ENCODE measurements at regions not wholly inside any gene's neighbourhood (a gene's known extent, or its start where the extent isn't known, plus 50 kb on each side); places are given as distances from the start of the nearest gene placed in this dataset.
"Not testable (repeated sequence)": the region's sequence is repeated elsewhere in the genome, so short reads cannot be mapped to it uniquely, and the experiment has no call there.

DNA sequence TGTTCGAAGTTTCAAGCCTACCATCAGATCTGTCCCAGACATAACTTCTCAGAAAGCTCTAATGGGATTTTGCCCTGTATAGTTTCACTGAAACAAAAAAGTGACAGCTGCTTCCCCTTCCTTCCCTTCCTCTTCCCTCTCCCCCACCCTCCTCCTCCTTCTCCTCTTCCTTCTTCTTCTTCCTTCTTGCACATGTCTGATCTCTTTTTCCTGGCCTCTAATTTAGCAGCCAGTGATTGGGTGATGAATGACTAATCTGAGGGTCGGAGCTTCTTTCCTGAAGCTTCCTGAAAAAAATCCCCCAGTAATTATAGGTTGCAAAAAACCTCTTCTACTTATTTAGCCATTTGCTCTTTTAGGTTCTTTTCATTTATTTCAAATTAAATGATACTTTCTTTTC is 168.7 kb downstream of the POTEB3 start:
- no peak for TF ChIP-seq CTCF (IDR thresholded peaks at IDR 0.05)
- H3K9me3 ChIP-seq: no peaks in the 10 kb centered on the region
- H3K36me3 ChIP-seq: no peaks in the 10 kb centered on the region
- no peak overlapping the region for H3K4me3 ChIP-seq
- DNase-seq (ENCODE audit: low spot score): no peak
- no peaks in the 10 kb centered on the region for H3K4me1 ChIP-seq
- no peak overlapping the region for H3K27ac ChIP-seq
- no peaks in the 10 kb centered on the region for H3K27me3 ChIP-seq

DNA sequence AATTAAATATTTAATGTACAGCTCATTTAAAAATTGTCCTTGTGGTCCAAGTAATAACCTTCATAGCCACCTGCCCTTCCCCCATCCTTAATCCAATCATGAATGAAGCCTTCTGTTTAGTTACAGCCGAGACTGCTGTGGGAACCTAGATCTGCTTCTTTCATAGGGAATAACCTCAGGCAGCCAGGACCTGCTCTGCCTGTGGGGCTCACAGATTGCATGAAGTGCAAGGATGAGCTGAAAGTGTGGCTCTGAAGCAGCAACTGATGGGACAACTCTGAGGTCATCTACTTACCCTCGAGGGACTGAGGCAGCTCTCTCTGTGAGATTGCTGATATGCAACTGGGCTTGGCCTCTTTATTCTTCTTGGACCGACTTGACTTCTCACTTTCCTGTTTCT is 169.8 kb downstream of the POTEB3 start:
- no peaks in the 10 kb centered on the region for H3K36me3 ChIP-seq
- H3K4me1 ChIP-seq: no peaks in the 10 kb centered on the region
- H3K27ac ChIP-seq: no peak overlapping the region
- no peak for DNase-seq (ENCODE audit: low spot score)
- TF ChIP-seq CTCF (IDR thresholded peaks at IDR 0.05): no peak
- no peaks in the 10 kb centered on the region for H3K9me3 ChIP-seq
- H3K27me3 ChIP-seq: no peaks in the 10 kb centered on the region
- H3K4me3 ChIP-seq: no peak overlapping the region

DNA sequence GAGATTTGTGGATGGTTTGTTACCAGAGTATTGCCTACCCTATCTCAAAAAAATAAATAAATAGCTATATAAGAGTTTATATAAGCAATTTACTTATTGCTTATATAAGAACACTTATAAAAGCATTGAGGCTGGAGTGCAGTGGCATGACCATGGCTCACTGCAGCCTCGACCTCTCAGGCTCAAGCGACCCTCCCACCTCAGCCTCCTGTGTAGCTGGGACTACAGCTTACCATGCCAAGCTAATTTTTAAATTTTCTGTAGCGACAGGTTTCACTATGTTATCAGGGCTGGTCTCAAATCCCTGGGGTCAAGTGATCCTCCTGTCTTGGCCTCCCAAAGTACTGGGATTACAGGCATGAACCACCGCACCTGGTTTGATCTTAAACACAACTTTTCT is 170.6 kb downstream of the POTEB3 start:
- H3K27ac ChIP-seq; H3K36me3 ChIP-seq; H3K27me3 ChIP-seq; H3K4me3 ChIP-seq; DNase-seq (ENCODE audit: low spot score); H3K4me1 ChIP-seq; H3K9me3 ChIP-seq: not testable (repeated sequence)

DNA sequence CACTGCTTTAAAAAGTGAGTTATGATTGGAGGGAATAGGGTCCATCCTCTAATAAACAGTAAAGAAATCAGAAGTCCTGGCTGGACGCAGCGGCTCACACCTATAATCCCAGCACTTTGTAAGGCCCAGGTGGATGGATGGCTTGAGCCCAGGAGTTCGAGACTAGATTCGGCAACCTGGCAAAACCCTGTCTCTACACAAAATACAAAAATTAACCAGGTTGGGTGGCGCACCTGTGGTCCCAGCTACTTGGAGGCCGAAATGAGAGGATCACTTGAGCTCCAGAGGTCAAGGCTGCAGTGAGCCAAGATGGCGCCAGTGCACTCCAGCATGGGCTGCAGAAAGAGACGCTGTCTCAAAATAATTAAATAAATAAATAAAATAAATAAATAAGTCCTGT is 171.2 kb downstream of the POTEB3 start:
- H3K4me1 ChIP-seq: no peaks in the 10 kb centered on the region
- H3K9me3 ChIP-seq: no peaks in the 10 kb centered on the region
- H3K27ac ChIP-seq: no peak overlapping the region
- DNase-seq (ENCODE audit: low spot score): no peak
- no peaks in the 10 kb centered on the region for H3K36me3 ChIP-seq
- no peak overlapping the region for H3K4me3 ChIP-seq
- no peak for TF ChIP-seq CTCF (IDR thresholded peaks at IDR 0.05)
- H3K27me3 ChIP-seq: no peaks in the 10 kb centered on the region

GRCh38 chr15:21268436-21268940 is 171.8 kb downstream of the POTEB3 start:
- Histone ChIP-seq H3K27ac (no peak overlapping the region), H3K27me3 (no peaks in the 10 kb centered on the region), H3K4me1 (no peaks in the 10 kb centered on the region), H3K4me3 (no peak overlapping the region), H3K36me3 (no peaks in the 10 kb centered on the region), H3K9me3 (no peaks in the 10 kb centered on the region)
- DNase-seq (ENCODE audit: low spot score): no peak
- TF ChIP-seq CTCF (IDR thresholded peaks at IDR 0.05): no peak

- no peaks in the 10 kb centered on the region for H3K4me1 ChIP-seq
- no peaks in the 10 kb centered on the region for H3K27me3 ChIP-seq
- DNase-seq (ENCODE audit: low spot score): no peak
- H3K36me3 ChIP-seq: no peaks in the 10 kb centered on the region
- H3K27ac ChIP-seq: no peak overlapping the region
- TF ChIP-seq CTCF (IDR thresholded peaks at IDR 0.05): no peak
- H3K4me3 ChIP-seq: no peak overlapping the region
- H3K9me3 ChIP-seq: no peaks in the 10 kb centered on the region
These were observed 172.5 kb downstream of the POTEB3 start for GRCh38 chr15:21267671-21268395.
